ENCODE measurements at regions not wholly inside any gene's neighbourhood (a gene's known extent, or its start where the extent isn't known, plus 50 kb on each side); places are given as distances from the start of the nearest gene placed in this dataset.
A peak's percentile ranks its signal among the peaks of the same experiment; 100 is the strongest.

DNA sequence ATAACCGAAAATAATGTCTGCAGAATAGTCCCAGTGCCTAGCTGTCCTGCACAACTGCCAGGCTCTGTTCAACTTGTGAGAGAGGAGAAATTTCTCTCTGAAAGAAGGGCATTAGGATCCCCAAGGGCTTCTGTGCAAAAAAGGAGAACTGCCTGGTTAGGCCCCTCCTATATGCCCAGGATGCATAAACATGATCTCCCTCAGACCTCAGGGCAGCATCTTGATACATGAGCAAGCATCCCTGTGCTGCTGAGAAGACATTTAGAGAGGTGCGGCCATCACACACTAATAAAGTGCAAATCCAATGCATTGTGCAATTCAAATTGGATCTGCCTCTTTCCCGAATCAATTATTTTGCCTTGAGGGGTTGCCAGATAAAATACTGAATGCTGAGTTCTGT, 553.6 kb downstream of the TNS3 start:
- Histone ChIP-seq H3K9me3 (no peaks in the 10 kb centered on the region), H3K27me3 (no peaks in the 10 kb centered on the region), H3K36me3 (no peaks in the 10 kb centered on the region), H3K4me1 (peaks cover 0 to 8% of the 10 kb centered on the region in 2 donors), H3K4me3 (no peak overlapping the region), H3K27ac (peak overlapping the region in 1 of 2 donors; percentile 34)
- intact Hi-C loops (cut with DNase I; ENCODE audit: low total_unique reads) = no loop called here
- no peak for DNase-seq
- no peak for TF ChIP-seq POLR2A (IDR thresholded peaks at IDR 0.05)
- TF ChIP-seq, protein P1, sequence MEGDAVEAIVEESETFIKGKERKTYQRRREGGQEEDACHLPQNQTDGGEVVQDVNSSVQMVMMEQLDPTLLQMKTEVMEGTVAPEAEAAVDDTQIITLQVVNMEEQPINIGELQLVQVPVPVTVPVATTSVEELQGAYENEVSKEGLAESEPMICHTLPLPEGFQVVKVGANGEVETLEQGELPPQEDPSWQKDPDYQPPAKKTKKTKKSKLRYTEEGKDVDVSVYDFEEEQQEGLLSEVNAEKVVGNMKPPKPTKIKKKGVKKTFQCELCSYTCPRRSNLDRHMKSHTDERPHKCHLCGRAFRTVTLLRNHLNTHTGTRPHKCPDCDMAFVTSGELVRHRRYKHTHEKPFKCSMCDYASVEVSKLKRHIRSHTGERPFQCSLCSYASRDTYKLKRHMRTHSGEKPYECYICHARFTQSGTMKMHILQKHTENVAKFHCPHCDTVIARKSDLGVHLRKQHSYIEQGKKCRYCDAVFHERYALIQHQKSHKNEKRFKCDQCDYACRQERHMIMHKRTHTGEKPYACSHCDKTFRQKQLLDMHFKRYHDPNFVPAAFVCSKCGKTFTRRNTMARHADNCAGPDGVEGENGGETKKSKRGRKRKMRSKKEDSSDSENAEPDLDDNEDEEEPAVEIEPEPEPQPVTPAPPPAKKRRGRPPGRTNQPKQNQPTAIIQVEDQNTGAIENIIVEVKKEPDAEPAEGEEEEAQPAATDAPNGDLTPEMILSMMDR (IDR thresholded peaks at IDR 0.05) = no peak

DNA sequence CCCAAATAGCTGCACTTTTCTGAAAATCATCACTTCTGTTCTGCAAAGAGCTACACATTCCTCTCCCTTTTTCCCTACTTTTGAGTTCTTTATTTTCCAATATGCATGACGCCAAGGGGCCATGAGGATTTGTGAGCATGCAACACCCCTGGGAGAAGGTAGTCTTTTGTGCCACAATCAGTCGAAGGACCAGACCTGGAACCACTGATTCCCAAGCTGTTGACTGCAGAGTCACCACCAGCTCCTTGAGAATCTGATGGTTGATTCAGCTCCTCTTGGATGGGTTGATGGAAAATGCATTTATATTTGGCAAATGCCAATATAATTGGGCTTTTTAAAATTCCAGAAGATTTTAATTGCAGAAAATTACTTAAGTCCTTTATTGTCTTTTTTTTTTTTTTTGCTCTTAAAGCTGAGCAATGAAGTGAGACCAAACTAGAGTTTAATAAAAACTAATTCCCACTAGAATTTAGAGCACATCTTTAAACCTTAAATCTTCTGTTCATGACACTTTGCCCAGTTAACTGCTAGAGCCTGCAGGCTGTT, 554.1 kb downstream of the TNS3 start:
- Histone ChIP-seq H3K27ac (peak overlapping the region in 1 of 2 donors; percentile 34), H3K4me3 (no peak overlapping the region), H3K9me3 (no peaks in the 10 kb centered on the region), H3K36me3 (no peaks in the 10 kb centered on the region), H3K4me1 (peaks cover 0 to 8% of the 10 kb centered on the region in 2 donors), H3K27me3 (no peaks in the 10 kb centered on the region)
- no peak for TF ChIP-seq POLR2A (IDR thresholded peaks at IDR 0.05)
- TF ChIP-seq, protein P1 (IDR thresholded peaks at IDR 0.05) = no peak
- intact Hi-C loops (cut with DNase I; ENCODE audit: low total_unique reads) = no loop called here
- DNase-seq = no peak

DNA sequence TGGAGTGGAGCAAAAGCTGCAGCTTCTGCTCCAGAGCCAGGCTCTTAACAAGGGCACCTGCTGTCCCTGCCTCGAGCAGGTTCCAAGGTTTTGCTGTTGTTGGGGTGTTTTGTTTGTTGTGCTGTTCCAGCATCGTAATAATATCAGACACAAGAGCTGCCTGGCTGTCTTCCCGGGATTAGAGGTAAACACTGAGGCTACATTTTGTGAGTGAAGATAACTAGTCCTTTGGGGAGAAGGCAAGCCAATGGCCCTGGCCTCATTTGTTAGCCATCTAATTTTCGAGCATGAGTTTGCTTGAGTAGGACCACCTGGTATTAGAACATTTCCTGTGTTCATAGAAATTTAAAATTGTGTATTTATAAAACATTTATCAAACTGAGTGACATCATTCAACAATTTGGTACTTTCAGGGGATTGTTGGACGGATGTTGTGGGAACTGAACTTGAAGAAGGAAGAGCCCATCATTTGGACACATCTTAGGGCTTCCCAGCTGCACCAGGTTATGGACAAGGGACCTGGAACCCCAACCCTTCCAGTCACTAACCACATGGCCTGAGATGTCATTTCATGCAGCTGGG, 555.0 kb downstream of the TNS3 start:
- Histone ChIP-seq H3K27ac (no peak overlapping the region), H3K9me3 (no peaks in the 10 kb centered on the region), H3K4me1 (peaks cover 0 to 8% of the 10 kb centered on the region in 2 donors), H3K36me3 (no peaks in the 10 kb centered on the region), H3K27me3 (no peaks in the 10 kb centered on the region), H3K4me3 (no peak overlapping the region)
- no peak for DNase-seq
- intact Hi-C loops (cut with DNase I; ENCODE audit: low total_unique reads) = no loop called here
- no peak for TF ChIP-seq POLR2A (IDR thresholded peaks at IDR 0.05)
- TF ChIP-seq, protein P1 (IDR thresholded peaks at IDR 0.05) = no peak

GRCh38 chr7:47024991-47025390, 556.9 kb downstream of the TNS3 start:
- DNase-seq = no peak
- H3K4me1 ChIP-seq = peaks cover 0 to 8% of the 10 kb centered on the region in 2 donors
- no peaks in the 10 kb centered on the region for H3K9me3 ChIP-seq
- no peaks in the 10 kb centered on the region for H3K27me3 ChIP-seq
- H3K27ac ChIP-seq = no peak overlapping the region
- TF ChIP-seq, protein P1 (IDR thresholded peaks at IDR 0.05) = no peak
- no peak for TF ChIP-seq POLR2A (IDR thresholded peaks at IDR 0.05)
- intact Hi-C loops (cut with DNase I; ENCODE audit: low total_unique reads) = no loop called here
- H3K4me3 ChIP-seq = no peak overlapping the region
- H3K36me3 ChIP-seq = no peaks in the 10 kb centered on the region

- no peaks in the 10 kb centered on the region for H3K4me1 ChIP-seq
- no peak overlapping the region for H3K27ac ChIP-seq
- no peak overlapping the region for H3K4me3 ChIP-seq
- no peaks in the 10 kb centered on the region for H3K36me3 ChIP-seq
- H3K9me3 ChIP-seq = no peaks in the 10 kb centered on the region
- TF ChIP-seq POLR2A (IDR thresholded peaks at IDR 0.05) = no peak
- TF ChIP-seq, protein P1 (IDR thresholded peaks at IDR 0.05) = no peak
- no peak for DNase-seq
- intact Hi-C loops (cut with DNase I; ENCODE audit: low total_unique reads) = no loop called here
- H3K27me3 ChIP-seq = no peaks in the 10 kb centered on the region
Observed at GRCh38 chr7:47008461-47008860, 573.5 kb downstream of the TNS3 start.
